GM19099 (cell line): ENCODE measurements at regions not wholly inside any gene's neighbourhood (a gene's known extent, or its start where the extent isn't known, plus 50 kb on each side); places are given as distances from the start of the nearest gene placed in this dataset.

Experiments
- POLR2A ChIP-seq: IDR thresholded peaks from 3 replicates; pipeline ENCODE4 v1.6.1; 2011; ENCODE audit warnings: low read depth; ENCODE audit not compliant: insufficient read length; ENCODE audit errors: extremely low read depth

GRCh38 chr15:77719450-77719849, 86.7 kb upstream of the LINGO1 start:
- TF ChIP-seq POLR2A = no peak

GRCh38 chr15:77717333-77717990, 84.8 kb upstream of the LINGO1 start:
- no peak for TF ChIP-seq POLR2A

- no peak for TF ChIP-seq POLR2A
These were observed 84.1 kb upstream of the LINGO1 start for GRCh38 chr15:77716632-77717332.

GRCh38 chr15:77715860-77716259, 83.1 kb upstream of the LINGO1 start:
- TF ChIP-seq POLR2A = no peak

- no peak for TF ChIP-seq POLR2A
These were observed 82.3 kb upstream of the LINGO1 start for GRCh38 chr15:77715051-77715450.

- TF ChIP-seq POLR2A = no peak
These were observed 81.8 kb upstream of the LINGO1 start for GRCh38 chr15:77714555-77714954.

GRCh38 chr15:77714023-77714422, 81.3 kb upstream of the LINGO1 start:
- TF ChIP-seq POLR2A = no peak

GRCh38 chr15:77713281-77713680, 80.6 kb upstream of the LINGO1 start:
- no peak for TF ChIP-seq POLR2A

GRCh38 chr15:77712438-77712837, 79.7 kb upstream of the LINGO1 start:
- TF ChIP-seq POLR2A = no peak

- no peak for TF ChIP-seq POLR2A
These were observed 77.9 kb upstream of the LINGO1 start for GRCh38 chr15:77710637-77711036.

- TF ChIP-seq POLR2A = no peak
These were observed 77.5 kb upstream of the LINGO1 start for GRCh38 chr15:77710206-77710605.

GRCh38 chr15:77709135-77709886, 76.6 kb upstream of the LINGO1 start:
- no peak for TF ChIP-seq POLR2A

- TF ChIP-seq POLR2A = no peak
These were observed 74.0 kb upstream of the LINGO1 start for GRCh38 chr15:77706482-77707244.

GRCh38 chr15:77702211-77702957, 69.7 kb upstream of the LINGO1 start:
- TF ChIP-seq POLR2A = no peak
